ENCODE measurements at regions not wholly inside any gene's neighbourhood (a gene's known extent, or its start where the extent isn't known, plus 50 kb on each side); places are given as distances from the start of the nearest gene placed in this dataset.

- WGBS, 2 experiments (ENCODE audit: extremely low coverage in 1 of 2, insufficient coverage in 1 of 2, insufficient read length in 1 of 2, insufficient replicate concordance in 2 of 2, low coverage in 1 of 2, low lambda C conversion rate in 2 of 2, missing lambda C conversion rate in 1 of 2), result 87% methylated on average over 2 of the region's 2 CpGs; no CpG with 5 or more reads in 1 of the 2 experiments
- no peak overlapping the region for H3K23ac ChIP-seq (ENCODE audit: insufficient read length)
- ChIA-PET CTCF (ENCODE audit: partially characterized antibody) (interaction anchor here (0.9 kb wide), 1 partner anchor 9 kb away, joined by 3 read pairs; no protein-coding TSS in a partner anchor), POLR2A (ENCODE audit: partially characterized antibody) (no interaction called here)
- no peak overlapping the region for H3K4me2 ChIP-seq (ENCODE audit: insufficient read depth in 1 of 2, low read depth in 2 of 2, low read length in 2 of 2)
- FAIRE-seq (no peak), DNase-seq (ENCODE audit: low read depth in 1 of 2, low spot score in 2 of 2) (no peak)
- no peaks in the 10 kb centered on the region for H3K79me1 ChIP-seq (ENCODE audit: low read depth, low read length)
- H2BK12ac ChIP-seq (ENCODE audit: low read depth, low read length), result no peak overlapping the region
- no peak overlapping the region for H2BK20ac ChIP-seq (ENCODE audit: low read length)
- no peak overlapping the region for H4K5ac ChIP-seq (ENCODE audit: insufficient read length, low read depth, low read length)
- H3K27ac ChIP-seq (ENCODE audit: low read depth, low read length), result no peak overlapping the region
- no peak overlapping the region for H3K4me3 ChIP-seq (ENCODE audit: extremely low read depth in 1 of 4, insufficient read depth in 2 of 4, low read depth in 3 of 4, low read length in 4 of 4)
- no peak overlapping the region for H2AK5ac ChIP-seq (ENCODE audit: low read depth, low read length)
- no peaks in the 10 kb centered on the region for H3K23me2 ChIP-seq (ENCODE audit: low read depth, low read length)
- H3K4ac ChIP-seq (replicated peaks; ENCODE audit: insufficient read length, low read depth, low read length), result no peak overlapping the region
- H4K20me1 ChIP-seq (replicated peaks in 1 of 2; ENCODE audit: control insufficient read depth in 1 of 2, insufficient read depth in 2 of 2, low read length in 2 of 2), result no peaks in the 10 kb centered on the region
- H4K91ac ChIP-seq (replicated peaks; ENCODE audit: insufficient read length, low read length), result no peak overlapping the region
- H3K4me1 ChIP-seq (replicated peaks in 1 of 4; ENCODE audit: control insufficient read depth in 3 of 4, insufficient read depth in 4 of 4, low read length in 3 of 4), result no peaks in the 10 kb centered on the region
- no peak overlapping the region for H4K8ac ChIP-seq (ENCODE audit: extremely low read depth, insufficient read depth, low read length)
- no peaks in the 10 kb centered on the region for H3K36me3 ChIP-seq (ENCODE audit: control insufficient read depth in 2 of 4, insufficient read depth in 4 of 4, low read length in 3 of 4)
- no peak overlapping the region for H2AFZ ChIP-seq (ENCODE audit: low read length)
- no peaks in the 10 kb centered on the region for H3K79me2 ChIP-seq (ENCODE audit: control insufficient read depth in 1 of 2, insufficient read depth in 2 of 2, low read length in 2 of 2)
- H2BK15ac ChIP-seq (ENCODE audit: low read length), result no peak overlapping the region
- no peak overlapping the region for H3K9ac ChIP-seq (replicated peaks in 1 of 4; ENCODE audit: extremely low read depth in 1 of 4, low read depth in 3 of 4, low read length in 3 of 4)
- no peak overlapping the region for H3K56ac ChIP-seq (replicated peaks; ENCODE audit: insufficient read length, low read depth, low read length)
- no peak overlapping the region for H2BK120ac ChIP-seq (replicated peaks; ENCODE audit: low read depth, low read length)
- no peak overlapping the region for H2BK5ac ChIP-seq (ENCODE audit: low read depth, low read length)
- H3K9me3 ChIP-seq (ENCODE audit: insufficient read depth in 2 of 2, low read depth in 1 of 2, low read length in 1 of 2), result 0 out of 4 replicates have a peak, but pooled peaks cover 3 to 7% of the 10 kb centered on the region in 2 experiments
- H3K18ac ChIP-seq (ENCODE audit: extremely low read depth, low read length), result no peak overlapping the region
- H3K14ac ChIP-seq (ENCODE audit: insufficient read length), result no peak overlapping the region
- H3K27me3 ChIP-seq (replicated peaks in 1 of 4; ENCODE audit: control insufficient read depth in 3 of 4, extremely low read depth in 1 of 4, insufficient read depth in 3 of 4, low read length in 3 of 4), result peaks cover 0 to 1% (median 0%) of the 10 kb centered on the region in 4 experiments; a peak in 1 of 7 replicates
- TF ChIP-seq CTBP2 (IDR thresholded peaks at IDR 0.05; ENCODE audit: borderline replicate concordance, insufficient read depth, insufficient read length, low read length), result no peak
- no peak for TF ChIP-seq ATF2 (IDR thresholded peaks at IDR 0.05; ENCODE audit: low read length)
Observed at GRCh38 chr7:67705850-67706249, 709.2 kb downstream of the TYW1 start.

Data from H1 (cell line).